ENCODE measurements at regions not wholly inside any gene's neighbourhood (a gene's known extent, or its start where the extent isn't known, plus 50 kb on each side); places are given as distances from the start of the nearest gene placed in this dataset.
A peak's percentile ranks its signal among the peaks of the same experiment; 100 is the strongest.

- H3K4me3 ChIP-seq = no peak overlapping the region
- TF ChIP-seq CTCF (IDR thresholded peaks at IDR 0.05) = no peak
- no peaks in the 10 kb centered on the region for H3K36me3 ChIP-seq
- no peaks in the 10 kb centered on the region for H3K27me3 ChIP-seq
- DNase-seq (ENCODE audit: low spot score) = no peak
- no peak overlapping the region for H3K27ac ChIP-seq
- no peaks in the 10 kb centered on the region for H3K4me1 ChIP-seq
- H3K9me3 ChIP-seq = no peaks in the 10 kb centered on the region
Measured at GRCh38 chr15:96581371-96581770, 250.9 kb downstream of the NR2F2 start.

GRCh38 chr15:96582473-96582872 is 252.0 kb downstream of the NR2F2 start:
- H3K36me3 ChIP-seq = no peaks in the 10 kb centered on the region
- H3K27ac ChIP-seq = no peak overlapping the region
- no peak for TF ChIP-seq CTCF (IDR thresholded peaks at IDR 0.05)
- H3K4me1 ChIP-seq = no peaks in the 10 kb centered on the region
- H3K9me3 ChIP-seq = no peaks in the 10 kb centered on the region
- no peak for DNase-seq (ENCODE audit: low spot score)
- no peaks in the 10 kb centered on the region for H3K27me3 ChIP-seq
- no peak overlapping the region for H3K4me3 ChIP-seq

GRCh38 chr15:96583671-96584070 is 253.2 kb downstream of the NR2F2 start:
- no peak overlapping the region for H3K4me3 ChIP-seq
- no peak for DNase-seq (ENCODE audit: low spot score)
- no peaks in the 10 kb centered on the region for H3K36me3 ChIP-seq
- TF ChIP-seq CTCF (IDR thresholded peaks at IDR 0.05) = peak in 1 of 2 donors; percentile 49
- H3K9me3 ChIP-seq = no peaks in the 10 kb centered on the region
- H3K27ac ChIP-seq = no peak overlapping the region
- H3K4me1 ChIP-seq = no peaks in the 10 kb centered on the region
- H3K27me3 ChIP-seq = no peaks in the 10 kb centered on the region

DNA sequence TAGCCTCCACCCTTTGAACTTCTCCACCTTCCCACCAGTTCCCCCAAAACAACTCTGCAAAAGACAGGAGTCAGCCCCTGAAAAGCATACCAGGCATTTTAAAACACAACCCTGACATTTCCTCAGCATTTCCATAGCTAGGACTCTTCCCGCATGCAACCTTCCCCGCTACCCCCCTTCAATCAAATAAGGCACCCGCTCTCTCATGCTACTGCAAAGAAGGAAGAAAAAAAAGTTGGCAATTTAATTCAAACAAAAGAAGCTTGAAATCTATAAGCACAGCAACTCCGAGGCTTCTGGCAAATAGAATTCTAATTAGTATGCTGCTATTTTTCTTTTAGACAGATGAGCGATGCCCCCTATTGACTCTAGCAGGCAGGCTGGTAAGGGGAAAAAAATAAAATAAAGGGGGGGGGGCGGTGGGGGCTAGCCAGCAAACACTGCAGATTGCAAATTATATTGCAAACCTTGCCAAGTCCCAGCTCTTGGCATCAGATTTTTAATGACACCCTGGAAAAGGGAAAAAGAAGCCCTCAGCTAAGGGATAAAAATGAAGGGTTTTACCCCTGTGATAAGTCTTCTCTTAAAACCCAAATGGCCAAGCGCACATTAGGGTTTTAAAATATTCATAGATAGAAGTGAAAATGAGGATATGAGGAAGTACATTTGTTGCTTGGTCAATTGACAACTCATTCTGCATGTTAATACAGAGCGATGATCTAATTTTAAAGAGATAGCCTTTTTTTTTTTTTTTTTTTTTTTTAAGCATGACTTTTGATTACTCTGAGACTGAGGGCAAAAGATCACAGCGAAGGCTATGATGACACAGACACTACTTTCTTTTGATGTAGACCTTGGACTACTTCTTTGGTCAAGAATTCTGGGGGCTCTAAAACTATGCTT is 255.2 kb downstream of the NR2F2 start:
- Histone ChIP-seq H3K27ac (no peak overlapping the region), H3K27me3 (no peaks in the 10 kb centered on the region), H3K4me1 (no peaks in the 10 kb centered on the region), H3K4me3 (no peak overlapping the region), H3K36me3 (no peaks in the 10 kb centered on the region), H3K9me3 (no peaks in the 10 kb centered on the region)
- peak; percentile 22 to 62 for TF ChIP-seq CTCF (IDR thresholded peaks at IDR 0.05)
- no peak for DNase-seq (ENCODE audit: low spot score)

GRCh38 chr15:96586901-96587300 is 256.4 kb downstream of the NR2F2 start:
- Histone ChIP-seq H3K9me3 (no peaks in the 10 kb centered on the region), H3K4me3 (no peak overlapping the region), H3K27me3 (no peaks in the 10 kb centered on the region), H3K36me3 (no peaks in the 10 kb centered on the region), H3K27ac (no peak overlapping the region), H3K4me1 (no peaks in the 10 kb centered on the region)
- TF ChIP-seq CTCF (IDR thresholded peaks at IDR 0.05) = no peak
- no peak for DNase-seq (ENCODE audit: low spot score)

- Histone ChIP-seq H3K36me3 (no peaks in the 10 kb centered on the region), H3K9me3 (no peaks in the 10 kb centered on the region), H3K27me3 (no peaks in the 10 kb centered on the region), H3K27ac (no peak overlapping the region), H3K4me1 (no peaks in the 10 kb centered on the region), H3K4me3 (no peak overlapping the region)
- no peak for DNase-seq (ENCODE audit: low spot score)
- TF ChIP-seq CTCF (IDR thresholded peaks at IDR 0.05) = no peak
Measured at GRCh38 chr15:96589864-96590263, 259.4 kb downstream of the NR2F2 start.
